AG04450 (cell line): ENCODE measurements at regions not wholly inside any gene's neighbourhood (a gene's known extent, or its start where the extent isn't known, plus 50 kb on each side); places are given as distances from the start of the nearest gene placed in this dataset.

ENCODE experiments used
- CTCF ChIA-PET: fragments of 300-600, 350-600 bp; formaldehyde crosslinking; extraction: SDS; loops from one replicate; lab custom pipeline; 2022; ENCODE audit warnings: antibody characterized with exemption, inconsistent platforms; lab: Charles Lee
- POLR2A ChIA-PET: fragments of 350-600 bp; formaldehyde crosslinking; extraction: SDS; loops from one replicate; lab custom pipeline; 2021; ENCODE audit warnings: antibody characterized with exemption, inconsistent platforms; lab: Yijun Ruan, JAX
- DNase-seq: peaks from one replicate; pipeline ENCODE4 v3.0.0-alpha.2; 2011; ENCODE audit warnings: low read depth, low spot score
- H3K27ac ChIP-seq: one replicate; pipeline ENCODE4 v1.5.1; 2012; ENCODE audit warnings: low read depth, low read length, control low read depth
- H3K27me3 ChIP-seq: one replicate; pipeline ENCODE4 v1.6.0; 2012; ENCODE audit warnings: low read length; ENCODE audit not compliant: control insufficient read depth, insufficient read depth
- H3K4me3 ChIP-seq: 2 replicates; pipeline ENCODE4 v1.5.1; 2011; ENCODE audit warnings: mild to moderate bottlenecking, low read depth, low read length, control low read depth
- H3K9me3 ChIP-seq: 2 replicates; pipeline ENCODE4 v1.5.1; 2012; ENCODE audit warnings: low read length; ENCODE audit not compliant: control insufficient read depth, insufficient read depth
- CTCF ChIP-seq: IDR thresholded peaks from 2 replicates; pipeline ENCODE4 v1.5.1; 2011; ENCODE audit warnings: low read depth, low read length, control low read depth, inconsistent platforms

DNA sequence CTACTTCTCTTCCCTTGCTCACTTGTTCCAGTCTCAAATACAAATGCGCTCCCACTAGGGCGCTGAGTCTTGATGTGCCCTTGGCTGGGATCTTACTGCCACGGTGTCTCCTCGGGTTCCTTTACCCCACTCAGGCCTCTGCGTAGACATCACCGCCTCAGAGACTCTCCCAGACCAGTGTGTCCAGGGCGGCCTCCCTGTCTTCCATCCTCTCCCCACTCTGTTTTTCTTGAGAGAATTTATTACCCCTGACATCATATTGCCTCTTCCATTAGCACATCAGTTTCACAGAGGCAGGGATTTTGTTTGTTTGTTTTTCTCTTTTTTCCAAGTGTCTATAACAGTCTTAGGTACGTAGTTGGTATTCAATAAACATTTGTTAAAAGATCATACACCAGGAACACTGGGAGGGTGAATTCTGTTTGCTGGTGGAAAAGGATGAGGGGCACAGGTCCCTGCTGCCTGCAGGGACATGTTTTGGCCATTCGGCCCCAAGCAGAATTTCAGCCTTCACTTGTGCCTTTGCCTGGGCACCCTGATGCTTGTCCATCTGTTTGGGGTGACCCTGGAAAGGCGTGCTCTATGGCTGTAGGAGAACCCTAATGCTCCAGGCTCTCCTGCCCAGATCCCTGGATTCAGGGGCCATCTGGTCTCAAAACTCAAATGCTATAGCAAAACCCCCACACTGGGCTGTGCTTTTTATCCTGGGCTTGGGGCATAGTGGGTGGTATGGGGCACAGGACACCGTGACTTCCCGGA, 55.0 kb downstream of the RPL37A start:
- H3K4me3 ChIP-seq, result no peak overlapping the region
- H3K27me3 ChIP-seq, result no peaks in the 10 kb centered on the region
- H3K27ac ChIP-seq, result peak overlapping the region; percentile 21
- no peaks in the 10 kb centered on the region for H3K9me3 ChIP-seq
- no peak for DNase-seq
- CTCF ChIA-PET, result no interaction called here
- no peak for TF ChIP-seq CTCF
- POLR2A ChIA-PET, result interaction anchor here (0.8 kb wide), 1 partner anchor 55 kb away, joined by 3 read pairs; the partner anchor contains the start of gene RPL37A

DNA sequence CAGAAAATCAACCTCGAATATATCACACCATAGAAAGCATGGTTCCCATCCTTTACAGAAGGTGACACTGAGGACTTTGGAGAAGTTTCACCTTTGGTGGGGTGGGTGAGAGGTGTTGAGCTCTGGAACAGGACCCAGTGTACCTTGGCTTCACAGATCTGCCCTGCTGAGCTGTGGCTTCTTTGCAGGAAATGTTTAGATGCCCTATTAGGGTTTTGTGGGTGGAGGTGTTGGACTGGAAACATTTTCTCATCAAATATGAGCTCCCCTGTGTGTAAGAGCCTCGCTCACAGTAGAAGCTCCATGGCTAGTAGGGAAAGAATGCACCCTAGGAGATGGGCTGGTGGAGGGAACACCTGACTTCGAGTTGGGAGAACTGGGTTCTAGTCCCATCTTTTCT, 55.6 kb downstream of the RPL37A start:
- no peak for DNase-seq
- no peak for TF ChIP-seq CTCF
- POLR2A ChIA-PET, result interaction anchor here (0.8 kb wide), 1 partner anchor 56 kb away, joined by 3 read pairs; the partner anchor contains the start of gene RPL37A

GRCh38 chr2:216554755-216555154, 56.1 kb downstream of the RPL37A start:
- DNase-seq, result no peak
- TF ChIP-seq CTCF, result no peak
- H3K27me3 ChIP-seq, result no peaks in the 10 kb centered on the region
- no peaks in the 10 kb centered on the region for H3K9me3 ChIP-seq
- H3K4me3 ChIP-seq, result no peak overlapping the region
- CTCF ChIA-PET, result no interaction called here
- POLR2A ChIA-PET, result interaction anchor here (0.8 kb wide), 1 partner anchor 56 kb away, joined by 3 read pairs; the partner anchor contains the start of gene RPL37A
- no peak overlapping the region for H3K27ac ChIP-seq

More for the DNA sequence above, 55.6 kb downstream of the RPL37A start:
- H3K9me3 ChIP-seq, result no peaks in the 10 kb centered on the region
- H3K4me3 ChIP-seq, result no peak overlapping the region
- H3K27me3 ChIP-seq, result no peaks in the 10 kb centered on the region
- CTCF ChIA-PET, result no interaction called here
- no peak overlapping the region for H3K27ac ChIP-seq

DNA sequence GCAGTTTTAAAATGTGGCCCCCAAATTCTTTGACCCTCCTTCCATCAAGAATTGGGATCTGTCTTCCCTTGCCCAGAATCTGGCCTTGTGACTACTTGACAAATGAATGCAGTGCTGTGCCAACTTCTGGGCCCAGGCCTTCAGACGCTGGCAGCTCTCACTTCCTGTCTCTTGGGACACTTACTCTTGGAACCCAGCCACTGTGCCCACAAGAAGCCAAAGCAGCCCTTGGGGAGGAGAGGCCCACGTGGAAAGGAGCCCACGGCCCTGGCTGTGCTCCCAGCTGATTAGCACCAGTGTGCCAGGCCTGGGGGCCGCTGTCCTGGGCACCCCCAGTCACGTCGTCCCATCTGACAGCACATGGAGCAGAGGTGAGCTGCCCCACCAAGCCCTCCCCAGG, 56.6 kb downstream of the RPL37A start:
- no peaks in the 10 kb centered on the region for H3K27me3 ChIP-seq
- H3K27ac ChIP-seq, result no peak overlapping the region
- H3K4me3 ChIP-seq, result no peak overlapping the region
- TF ChIP-seq CTCF, result no peak
- DNase-seq, result no peak
- H3K9me3 ChIP-seq, result no peaks in the 10 kb centered on the region
- POLR2A ChIA-PET, result no interaction called here
- CTCF ChIA-PET, result no interaction called here

DNA sequence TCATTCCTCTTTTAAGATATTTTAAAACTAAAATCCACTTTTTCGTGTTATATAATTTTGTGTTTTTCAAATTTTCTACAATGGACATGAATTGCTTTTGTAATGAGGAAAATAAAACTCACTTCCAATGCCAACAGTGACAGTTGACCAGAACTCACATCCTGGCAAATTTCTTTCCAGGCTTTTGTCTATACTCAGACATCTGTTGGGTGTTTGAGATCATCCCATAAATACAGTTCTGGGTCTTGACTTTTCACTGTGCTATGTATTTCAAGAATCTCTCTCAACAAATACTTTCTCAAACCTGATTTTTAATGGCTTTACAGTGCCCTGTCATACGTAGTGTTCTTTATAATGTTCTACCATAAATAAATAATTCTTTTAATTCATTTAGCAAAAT, 57.6 kb downstream of the RPL37A start:
- Histone ChIP-seq H3K4me3 (no peak overlapping the region), H3K27me3 (no peaks in the 10 kb centered on the region), H3K9me3 (no peaks in the 10 kb centered on the region), H3K27ac (no peak overlapping the region)
- TF ChIP-seq CTCF, result no peak
- DNase-seq, result no peak
- ChIA-PET CTCF (no interaction called here), POLR2A (interaction anchor here (0.5 kb wide), 1 partner anchor 24 kb away, joined by 6 read pairs; no protein-coding TSS in a partner anchor)
